Mesendoderm (in vitro differentiated cells): ENCODE measurements at regions not wholly inside any gene's neighbourhood (a gene's known extent, or its start where the extent isn't known, plus 50 kb on each side); places are given as distances from the start of the nearest gene placed in this dataset.

Experiments
- DNase-seq: peaks from one replicate; pipeline ENCODE4 v3.0.0; 2013
- H2AK5ac ChIP-seq: 2 replicates; pipeline ENCODE4 v1.6.1; 2013; ENCODE audit warnings: low read length, inconsistent platforms
- H2BK120ac ChIP-seq: 2 replicates; pipeline ENCODE4 v1.6.1; 2013; ENCODE audit warnings: low read depth, mild to moderate bottlenecking, low read length, moderate library complexity, mixed read lengths
- H2BK15ac ChIP-seq: replicated peaks from 2 replicates; pipeline ENCODE4 v1.6.1; 2013; ENCODE audit warnings: low read depth, mild to moderate bottlenecking, moderate library complexity
- H2BK5ac ChIP-seq: 2 replicates; pipeline ENCODE4 v1.6.1; 2013; ENCODE audit warnings: low read length, inconsistent platforms
- H3K18ac ChIP-seq: 2 replicates; pipeline ENCODE4 v1.6.1; 2013; ENCODE audit warnings: mild to moderate bottlenecking, low read length, mixed read lengths
- H3K23ac ChIP-seq: one replicate; pipeline ENCODE4 v1.6.1; 2013; ENCODE audit warnings: low read length
- H3K27ac ChIP-seq: 2 replicates; pipeline ENCODE4 v1.5.1; 2013; ENCODE audit warnings: low read depth, mild to moderate bottlenecking, inconsistent platforms, low read length, moderate library complexity
- H3K27me3 ChIP-seq: 2 replicates; pipeline ENCODE4 v1.6.1; 2013; ENCODE audit warnings: low read length, control low read depth, mild to moderate bottlenecking, inconsistent platforms; ENCODE audit not compliant: insufficient read depth, poor library complexity
- H3K36me3 ChIP-seq: 2 replicates; pipeline ENCODE4 v1.6.1; 2013; ENCODE audit warnings: low read length, inconsistent platforms; ENCODE audit not compliant: control insufficient read depth, insufficient read depth
- H3K4ac ChIP-seq: one replicate; pipeline ENCODE4 v1.6.1; 2013; ENCODE audit warnings: low read depth, mild to moderate bottlenecking, low read length, moderate library complexity
- H3K4me1 ChIP-seq: 2 replicates; pipeline ENCODE4 v1.6.1; 2013; ENCODE audit warnings: low read depth, low read length, inconsistent platforms; ENCODE audit not compliant: control insufficient read depth
- H3K4me2 ChIP-seq: 2 replicates; pipeline ENCODE4 v1.6.1; 2013; ENCODE audit warnings: low read length
- H3K4me3 ChIP-seq: 2 replicates; pipeline ENCODE4 v1.5.1; 2013; ENCODE audit warnings: mild to moderate bottlenecking, low read length
- H3K56ac ChIP-seq: one replicate; pipeline ENCODE4 v1.6.1; 2013; ENCODE audit warnings: low read length
- H3K79me1 ChIP-seq: 2 replicates; pipeline ENCODE4 v1.6.1; 2013; ENCODE audit warnings: low read length, inconsistent platforms
- H3K79me2 ChIP-seq: 2 replicates; pipeline ENCODE4 v1.6.1; 2013; ENCODE audit warnings: mild to moderate bottlenecking, low read length; ENCODE audit not compliant: control insufficient read depth, insufficient read depth
- H3K9ac ChIP-seq: 2 replicates; pipeline ENCODE4 v1.6.1; 2013; ENCODE audit warnings: low read length, inconsistent platforms
- H4K5ac ChIP-seq: one replicate; pipeline ENCODE4 v1.6.1; 2013; ENCODE audit warnings: low read length
- H4K8ac ChIP-seq: one replicate; pipeline ENCODE4 v1.6.1; 2013; ENCODE audit warnings: low read depth, mild to moderate bottlenecking, control low read depth, low read length, moderate library complexity
- WGBS: extraction: QIAGEN DNeasy Blood & Tissue Kit; methylation state at CpG from one replicate; pipeline ENCODE4 v1.1.7; 2013; ENCODE audit warnings: low lambda C conversion rate, missing lambda C conversion rate; ENCODE audit not compliant: insufficient coverage; ENCODE audit errors: extremely low coverage; 5-methylcytosine and 5-hydroxymethylcytosine counted together

- H3K4me2 ChIP-seq, result no peak overlapping the region
- H3K79me1 ChIP-seq, result no peaks in the 10 kb centered on the region
- no peak overlapping the region for H3K4ac ChIP-seq
- H2AK5ac ChIP-seq, result no peak overlapping the region
- no peak overlapping the region for H4K8ac ChIP-seq
- no peaks in the 10 kb centered on the region for H3K27me3 ChIP-seq
- H3K4me3 ChIP-seq, result no peak overlapping the region
- no peak overlapping the region for H3K56ac ChIP-seq
- no peak overlapping the region for H3K9ac ChIP-seq
- no peak overlapping the region for H2BK120ac ChIP-seq
- no peaks in the 10 kb centered on the region for H3K79me2 ChIP-seq
- no peaks in the 10 kb centered on the region for H3K36me3 ChIP-seq
- no peak overlapping the region for H2BK5ac ChIP-seq
- no peak overlapping the region for H3K27ac ChIP-seq
- H2BK15ac ChIP-seq, result no peak overlapping the region
- DNase-seq, result no peak
- no peak overlapping the region for H4K5ac ChIP-seq
- H3K4me1 ChIP-seq, result no peaks in the 10 kb centered on the region
- no peak overlapping the region for H3K18ac ChIP-seq
- no peak overlapping the region for H3K23ac ChIP-seq
- no CpG with 5 or more reads among the region's 2 CpGs for WGBS
Observed at GRCh38 chr5:89342106-89342876, 459.3 kb upstream of the MEF2C start.

DNA sequence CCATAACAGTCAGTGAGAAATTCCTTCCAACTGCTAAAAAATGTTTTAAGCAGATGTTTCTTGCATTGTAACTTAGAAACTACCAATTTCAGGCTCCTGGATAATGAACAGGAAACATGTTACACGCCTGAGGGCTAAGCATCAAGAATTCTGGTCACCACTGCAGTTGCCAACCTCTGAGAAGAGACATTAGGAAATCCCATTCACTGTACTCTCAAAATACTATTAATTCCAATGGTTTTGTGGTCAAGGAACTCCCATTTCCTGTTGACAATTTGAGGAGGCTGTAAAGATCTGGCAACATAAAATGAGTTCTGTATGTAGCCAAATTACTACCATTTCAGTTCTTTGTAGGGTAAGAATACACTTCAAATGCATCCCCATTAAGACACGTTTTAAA, 456.0 kb upstream of the MEF2C start:
- Histone ChIP-seq H4K5ac (no peak overlapping the region), H2BK15ac (no peak overlapping the region), H3K27me3 (no peaks in the 10 kb centered on the region), H3K9ac (no peak overlapping the region), H3K79me1 (no peaks in the 10 kb centered on the region), H3K18ac (no peak overlapping the region), H3K4me2 (no peak overlapping the region), H3K4me1 (no peaks in the 10 kb centered on the region), H3K36me3 (no peaks in the 10 kb centered on the region), H3K23ac (no peak overlapping the region), H3K4ac (no peak overlapping the region), H2AK5ac (no peak overlapping the region), H3K79me2 (no peaks in the 10 kb centered on the region), H3K4me3 (no peak overlapping the region), H3K56ac (no peak overlapping the region), H3K27ac (no peak overlapping the region), H2BK5ac (no peak overlapping the region), H4K8ac (no peak overlapping the region), H2BK120ac (no peak overlapping the region)
- no peak for DNase-seq
- no CpG with 5 or more reads among the region's 2 CpGs for WGBS

- Histone ChIP-seq H3K27me3 (no peaks in the 10 kb centered on the region), H3K79me1 (no peaks in the 10 kb centered on the region), H3K79me2 (no peaks in the 10 kb centered on the region), H4K5ac (no peak overlapping the region), H3K4me1 (no peaks in the 10 kb centered on the region), H3K18ac (no peak overlapping the region), H3K9ac (no peak overlapping the region), H3K56ac (no peak overlapping the region), H3K27ac (no peak overlapping the region), H4K8ac (no peak overlapping the region), H3K4me2 (no peak overlapping the region), H3K36me3 (no peaks in the 10 kb centered on the region), H2BK120ac (no peak overlapping the region), H2AK5ac (no peak overlapping the region), H2BK5ac (no peak overlapping the region), H3K4ac (no peak overlapping the region), H3K23ac (no peak overlapping the region), H3K4me3 (no peak overlapping the region), H2BK15ac (no peak overlapping the region)
- DNase-seq, result no peak
- no CpG with 5 or more reads among the region's 2 CpGs for WGBS
Observed at GRCh38 chr5:89336111-89336510, 453.1 kb upstream of the MEF2C start.

GRCh38 chr5:89330140-89330539, 447.2 kb upstream of the MEF2C start:
- H2BK5ac ChIP-seq, result no peak overlapping the region
- no peak overlapping the region for H3K56ac ChIP-seq
- H2BK120ac ChIP-seq, result no peak overlapping the region

GRCh38 chr5:89327608-89328007, 444.6 kb upstream of the MEF2C start:
- H3K56ac ChIP-seq, result no peak overlapping the region
- no peak overlapping the region for H2AK5ac ChIP-seq
- H3K4me2 ChIP-seq, result no peak overlapping the region
- H3K9ac ChIP-seq, result no peak overlapping the region
- no peak overlapping the region for H3K27ac ChIP-seq
- no peak overlapping the region for H2BK15ac ChIP-seq
- no peak overlapping the region for H3K4ac ChIP-seq
- H3K4me3 ChIP-seq, result no peak overlapping the region
- H3K79me2 ChIP-seq, result no peaks in the 10 kb centered on the region
- no peak overlapping the region for H4K5ac ChIP-seq
- no peak overlapping the region for H3K23ac ChIP-seq
- H2BK120ac ChIP-seq, result no peak overlapping the region
- H3K36me3 ChIP-seq, result no peaks in the 10 kb centered on the region
- H3K18ac ChIP-seq, result no peak overlapping the region
- no peaks in the 10 kb centered on the region for H3K79me1 ChIP-seq
- WGBS, result no CpG with 5 or more reads among the region's 3 CpGs
- H3K27me3 ChIP-seq, result no peaks in the 10 kb centered on the region
- no peak overlapping the region for H4K8ac ChIP-seq
- no peaks in the 10 kb centered on the region for H3K4me1 ChIP-seq
- H2BK5ac ChIP-seq, result no peak overlapping the region
- no peak for DNase-seq

More at GRCh38 chr5:89330140-89330539, 447.2 kb upstream of the MEF2C start:
- Histone ChIP-seq H2BK15ac (no peak overlapping the region), H3K79me1 (no peaks in the 10 kb centered on the region), H3K36me3 (no peaks in the 10 kb centered on the region), H4K8ac (no peak overlapping the region), H3K4me2 (no peak overlapping the region), H3K27ac (no peak overlapping the region), H4K5ac (no peak overlapping the region), H3K18ac (no peak overlapping the region), H3K79me2 (no peaks in the 10 kb centered on the region), H3K4me1 (no peaks in the 10 kb centered on the region), H2AK5ac (no peak overlapping the region), H3K23ac (no peak overlapping the region), H3K4ac (no peak overlapping the region), H3K9ac (no peak overlapping the region), H3K27me3 (no peaks in the 10 kb centered on the region), H3K4me3 (no peak overlapping the region)
- DNase-seq, result no peak

DNA sequence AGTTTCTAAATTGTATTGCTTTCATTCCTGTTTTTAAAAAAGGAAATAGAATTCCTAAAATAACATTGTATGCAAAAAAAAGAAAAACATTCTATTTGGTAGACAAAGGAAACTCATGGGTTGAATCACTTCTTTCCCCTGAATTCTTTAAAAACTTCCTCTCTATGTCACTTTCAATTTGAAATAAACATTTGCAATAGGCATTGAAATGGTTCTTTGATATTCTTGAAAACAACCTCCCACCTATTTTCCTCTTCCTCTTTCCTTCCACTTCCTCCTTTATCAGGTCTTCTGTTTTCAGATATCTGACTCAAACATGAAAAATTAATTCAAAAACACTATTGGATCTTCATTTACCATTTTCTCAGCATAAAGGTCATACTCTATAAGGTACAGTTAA, 442.0 kb upstream of the MEF2C start:
- H2AK5ac ChIP-seq, result no peak overlapping the region
- H3K23ac ChIP-seq, result no peak overlapping the region
- no peak overlapping the region for H2BK5ac ChIP-seq
- no peak overlapping the region for H3K9ac ChIP-seq
- H3K36me3 ChIP-seq, result no peaks in the 10 kb centered on the region
- H3K79me1 ChIP-seq, result no peaks in the 10 kb centered on the region
- H3K18ac ChIP-seq, result no peak overlapping the region
- H3K4ac ChIP-seq, result no peak overlapping the region
- no peak overlapping the region for H4K8ac ChIP-seq
- H2BK15ac ChIP-seq, result no peak overlapping the region
- no peaks in the 10 kb centered on the region for H3K27me3 ChIP-seq
- DNase-seq, result no peak
- no peak overlapping the region for H3K4me3 ChIP-seq
- no peak overlapping the region for H3K56ac ChIP-seq
- H3K79me2 ChIP-seq, result no peaks in the 10 kb centered on the region
- no peak overlapping the region for H3K27ac ChIP-seq
- H3K4me1 ChIP-seq, result no peaks in the 10 kb centered on the region
- no peak overlapping the region for H2BK120ac ChIP-seq
- H3K4me2 ChIP-seq, result no peak overlapping the region
- H4K5ac ChIP-seq, result no peak overlapping the region
